Natural killer cell (primary cell): ENCODE measurements at regions not wholly inside any gene's neighbourhood (a gene's known extent, or its start where the extent isn't known, plus 50 kb on each side); places are given as distances from the start of the nearest gene placed in this dataset.

Experiments used
- ATAC-seq, 3 donors: fragments of 150-1000 bp in 2 of 3; fragments of 200-7000 bp in 1 of 3; cut with Tn5 transposase; 1 replicate in 1 of 3; 2 replicates in 2 of 3; pipeline ENCODE4 v1.10.0; 2021; ENCODE audit warnings: mild to moderate bottlenecking in 2 of 3, moderate library complexity in 2 of 3
- DNase-seq, 2 donors: peaks; one replicate each; pipeline versions ENCODE4 v3.0.0 to v3.0.0-alpha.2; 2013 to 2021; ENCODE audit warnings: mixed read lengths in 1 of 2
- H3K27ac ChIP-seq: one replicate; pipeline ENCODE4 v1.5.1; 2013; ENCODE audit warnings: mild to moderate bottlenecking, low read length
- H3K27me3 ChIP-seq: one replicate; pipeline ENCODE4 v1.6.1; 2013; ENCODE audit warnings: low read length; ENCODE audit not compliant: control insufficient read depth, insufficient read depth
- H3K36me3 ChIP-seq: one replicate; pipeline ENCODE4 v1.6.1; 2013; ENCODE audit warnings: low read length; ENCODE audit not compliant: control insufficient read depth, insufficient read depth
- H3K4me1 ChIP-seq: one replicate; pipeline ENCODE4 v1.6.1; 2013; ENCODE audit warnings: low read length; ENCODE audit not compliant: control insufficient read depth, insufficient read depth
- H3K4me3 ChIP-seq: one replicate; pipeline ENCODE4 v1.5.1; 2013; ENCODE audit warnings: low read length
- H3K9me3 ChIP-seq: one replicate; pipeline ENCODE4 v1.6.1; 2013; ENCODE audit warnings: low read length; ENCODE audit not compliant: control insufficient read depth, insufficient read depth
- H3K27ac Mint-ChIP-seq, 2 donors: one replicate each; pipeline ENCODE4 v1.8.0; 2022; ENCODE audit warnings: mild to moderate bottlenecking in 2 of 2, mixed read lengths in 2 of 2, moderate library complexity in 1 of 2
- H3K27me3 Mint-ChIP-seq, 2 donors: one replicate each; pipeline ENCODE4 v1.8.0; 2022; ENCODE audit warnings: low read depth in 2 of 2, mixed read lengths in 2 of 2
- H3K36me3 Mint-ChIP-seq: one replicate; pipeline ENCODE4 v1.8.0; 2022; ENCODE audit warnings: mixed read lengths
- H3K4me1 Mint-ChIP-seq, 2 donors: one replicate each; pipeline ENCODE4 v1.8.0; 2022; ENCODE audit warnings: mixed read lengths in 2 of 2
- H3K4me3 Mint-ChIP-seq: one replicate; pipeline ENCODE4 v1.8.0; 2022; ENCODE audit warnings: mild to moderate bottlenecking, moderate library complexity, mixed read lengths
- H3K9me3 Mint-ChIP-seq, 2 donors: one replicate each; pipeline ENCODE4 v1.8.0; 2022; ENCODE audit warnings: mixed read lengths in 2 of 2
- WGBS: methylation state at CpG from one replicate; pipeline ENCODE4 v1.1.7; 2013; ENCODE audit warnings: missing lambda C conversion rate; ENCODE audit not compliant: insufficient coverage; 5-methylcytosine and 5-hydroxymethylcytosine counted together
- intact Hi-C: fragments of 100-400 bp; cut with micrococcal nuclease; formaldehyde crosslinking; loops from one replicate; pipeline ENCODE4 v1.14.2; 2022
- TF ChIP-seq, protein P1 (sequence below): fragments of 200-600 bp; IDR thresholded peaks from one replicate; pipeline ENCODE4 v1.8.0; 2022; ENCODE audit warnings: antibody characterized with exemption

- Histone ChIP-seq H3K36me3 (no peaks in the 10 kb centered on the region), H3K27ac (no peak overlapping the region), H3K4me3 (no peak overlapping the region), H3K27me3 (no peaks in the 10 kb centered on the region), H3K9me3 (no peaks in the 10 kb centered on the region), H3K4me1 (no peaks in the 10 kb centered on the region)
- Mint-ChIP-seq H3K27ac (no peak overlapping the region), H3K9me3 (peaks cover 2 to 4% of the 10 kb centered on the region in 2 donors), H3K36me3 (no peaks in the 10 kb centered on the region), H3K27me3 (no peaks in the 10 kb centered on the region), H3K4me1 (no peaks in the 10 kb centered on the region), H3K4me3 (no peak overlapping the region)
- ATAC-seq = no peak
- DNase-seq = no peak
- intact Hi-C loops = no loop called here
- TF ChIP-seq, protein P1, sequence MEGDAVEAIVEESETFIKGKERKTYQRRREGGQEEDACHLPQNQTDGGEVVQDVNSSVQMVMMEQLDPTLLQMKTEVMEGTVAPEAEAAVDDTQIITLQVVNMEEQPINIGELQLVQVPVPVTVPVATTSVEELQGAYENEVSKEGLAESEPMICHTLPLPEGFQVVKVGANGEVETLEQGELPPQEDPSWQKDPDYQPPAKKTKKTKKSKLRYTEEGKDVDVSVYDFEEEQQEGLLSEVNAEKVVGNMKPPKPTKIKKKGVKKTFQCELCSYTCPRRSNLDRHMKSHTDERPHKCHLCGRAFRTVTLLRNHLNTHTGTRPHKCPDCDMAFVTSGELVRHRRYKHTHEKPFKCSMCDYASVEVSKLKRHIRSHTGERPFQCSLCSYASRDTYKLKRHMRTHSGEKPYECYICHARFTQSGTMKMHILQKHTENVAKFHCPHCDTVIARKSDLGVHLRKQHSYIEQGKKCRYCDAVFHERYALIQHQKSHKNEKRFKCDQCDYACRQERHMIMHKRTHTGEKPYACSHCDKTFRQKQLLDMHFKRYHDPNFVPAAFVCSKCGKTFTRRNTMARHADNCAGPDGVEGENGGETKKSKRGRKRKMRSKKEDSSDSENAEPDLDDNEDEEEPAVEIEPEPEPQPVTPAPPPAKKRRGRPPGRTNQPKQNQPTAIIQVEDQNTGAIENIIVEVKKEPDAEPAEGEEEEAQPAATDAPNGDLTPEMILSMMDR = no peak
Observed at GRCh38 chr2:146677280-146677679, 1167.5 kb upstream of the ACVR2A start.

DNA sequence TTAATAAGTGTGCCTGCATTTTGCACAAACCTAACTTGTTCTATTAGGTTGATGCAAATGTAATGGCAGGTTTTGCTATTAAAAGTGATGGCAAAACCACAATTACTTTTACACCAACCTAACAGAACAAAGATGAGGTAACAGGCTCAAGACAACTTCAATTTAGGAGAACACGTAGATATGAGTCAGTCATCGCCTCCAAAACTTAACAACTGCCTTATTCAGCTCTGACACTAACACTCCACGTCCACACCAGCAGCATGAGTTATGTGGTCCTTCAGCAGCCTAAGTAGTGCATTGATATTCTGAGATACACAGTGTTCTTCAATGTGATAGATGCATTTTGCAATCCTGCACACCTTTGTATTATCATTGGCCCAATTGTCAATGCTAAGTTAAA is 1175.1 kb upstream of the ACVR2A start:
- Histone ChIP-seq H3K9me3 (no peaks in the 10 kb centered on the region), H3K36me3 (no peaks in the 10 kb centered on the region), H3K27me3 (no peaks in the 10 kb centered on the region), H3K4me1 (no peaks in the 10 kb centered on the region), H3K4me3 (no peak overlapping the region), H3K27ac (no peak overlapping the region)
- DNase-seq (no peak), ATAC-seq (no peak)
- Mint-ChIP-seq H3K4me1 (no peaks in the 10 kb centered on the region), H3K27me3 (no peaks in the 10 kb centered on the region), H3K4me3 (no peak overlapping the region), H3K9me3 (peaks cover 0 to 3% of the 10 kb centered on the region in 2 donors), H3K36me3 (no peaks in the 10 kb centered on the region), H3K27ac (no peak overlapping the region)
- TF ChIP-seq, protein P1 = no peak
- WGBS = 96% methylated on average over 3 of the region's 3 CpGs
- intact Hi-C loops = no loop called here

DNA sequence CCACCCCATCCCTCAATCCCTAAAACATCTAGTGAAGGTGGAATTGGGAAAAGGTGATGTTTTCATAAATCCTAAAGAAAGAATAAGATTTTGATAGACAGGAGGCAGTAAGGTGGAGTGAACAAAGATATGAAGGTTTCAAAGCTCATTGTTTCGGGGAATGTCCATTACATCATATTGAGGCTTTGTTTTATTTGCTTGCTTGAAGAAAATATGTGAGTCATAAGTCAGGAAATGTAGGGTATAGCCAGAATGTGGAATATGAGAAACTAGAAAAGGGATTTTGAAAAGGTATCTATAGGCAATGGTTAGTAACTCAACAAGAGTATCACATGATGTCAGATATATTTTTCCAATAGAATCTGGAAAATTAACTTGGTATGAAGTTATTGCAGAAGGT is 1178.5 kb upstream of the ACVR2A start:
- Mint-ChIP-seq H3K4me3 (no peak overlapping the region), H3K27me3 (no peaks in the 10 kb centered on the region), H3K4me1 (no peaks in the 10 kb centered on the region), H3K9me3 (peaks cover 0 to 3% of the 10 kb centered on the region in 2 donors), H3K27ac (no peak overlapping the region), H3K36me3 (no peaks in the 10 kb centered on the region)
- Histone ChIP-seq H3K9me3 (no peaks in the 10 kb centered on the region), H3K4me3 (no peak overlapping the region), H3K27me3 (no peaks in the 10 kb centered on the region), H3K27ac (no peak overlapping the region), H3K36me3 (no peaks in the 10 kb centered on the region), H3K4me1 (no peaks in the 10 kb centered on the region)
- no peak for DNase-seq
- intact Hi-C loops = no loop called here
- TF ChIP-seq, protein P1 = no peak
- 80% methylated on average over 1 of the region's 1 CpG for WGBS
- ATAC-seq = no peak

- no peaks in the 10 kb centered on the region for H3K9me3 ChIP-seq
- no peaks in the 10 kb centered on the region for H3K27me3 ChIP-seq
- no peaks in the 10 kb centered on the region for H3K4me1 ChIP-seq
- peaks cover 0 to 3% of the 10 kb centered on the region in 2 donors for H3K9me3 Mint-ChIP-seq
- intact Hi-C loops = no loop called here
- no peaks in the 10 kb centered on the region for H3K36me3 ChIP-seq
- TF ChIP-seq, protein P1 = no peak
- no peak for ATAC-seq
- H3K27me3 Mint-ChIP-seq = no peaks in the 10 kb centered on the region
- no peaks in the 10 kb centered on the region for H3K36me3 Mint-ChIP-seq
- H3K27ac Mint-ChIP-seq = no peak overlapping the region
- H3K27ac ChIP-seq = no peak overlapping the region
- no peak overlapping the region for H3K4me3 Mint-ChIP-seq
- no peak for DNase-seq
- no peak overlapping the region for H3K4me3 ChIP-seq
- no peaks in the 10 kb centered on the region for H3K4me1 Mint-ChIP-seq
Observed at GRCh38 chr2:146665800-146666199, 1179.0 kb upstream of the ACVR2A start.
